Epithelial cell of esophagus (primary cell): ENCODE measurements at regions not wholly inside any gene's neighbourhood (a gene's known extent, or its start where the extent isn't known, plus 50 kb on each side); places are given as distances from the start of the nearest gene placed in this dataset.

Source experiments
- DNase-seq: peaks from one replicate; pipeline ENCODE4 v3.0.0; 2010; ENCODE audit warnings: low read depth
- H3K4me3 ChIP-seq: 2 replicates; pipeline ENCODE4 v1.5.1; 2011; ENCODE audit warnings: mild to moderate bottlenecking, low read length, control low read depth
- TF ChIP-seq, protein P1 (sequence below): IDR thresholded peaks from 2 replicates; pipeline ENCODE4 v1.5.1; 2011; ENCODE audit warnings: low read depth, mild to moderate bottlenecking, low read length, control low read depth, inconsistent platforms; ENCODE audit not compliant: insufficient read depth; ENCODE audit errors: missing control alignments

DNA sequence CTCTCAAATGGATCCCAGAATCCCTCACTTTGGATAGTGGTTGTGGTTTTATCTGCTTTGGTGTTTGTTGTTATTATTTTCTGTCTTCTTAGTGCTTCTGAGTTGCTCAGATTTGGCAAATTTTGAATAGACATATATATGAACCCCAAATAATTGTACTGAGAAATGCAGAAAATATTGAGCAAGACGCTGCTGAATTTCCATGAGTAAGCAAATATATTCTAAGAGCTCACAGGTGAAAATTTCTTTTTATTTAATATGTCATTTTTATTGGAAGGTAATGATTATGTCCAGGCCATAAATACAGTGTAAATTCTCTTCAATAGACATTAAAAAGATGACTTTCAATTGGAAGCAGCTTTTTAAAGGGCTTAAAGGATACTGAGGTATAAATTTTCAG is 152.1 kb downstream of the FAT3 start:
- no peak for DNase-seq
- TF ChIP-seq, protein P1, sequence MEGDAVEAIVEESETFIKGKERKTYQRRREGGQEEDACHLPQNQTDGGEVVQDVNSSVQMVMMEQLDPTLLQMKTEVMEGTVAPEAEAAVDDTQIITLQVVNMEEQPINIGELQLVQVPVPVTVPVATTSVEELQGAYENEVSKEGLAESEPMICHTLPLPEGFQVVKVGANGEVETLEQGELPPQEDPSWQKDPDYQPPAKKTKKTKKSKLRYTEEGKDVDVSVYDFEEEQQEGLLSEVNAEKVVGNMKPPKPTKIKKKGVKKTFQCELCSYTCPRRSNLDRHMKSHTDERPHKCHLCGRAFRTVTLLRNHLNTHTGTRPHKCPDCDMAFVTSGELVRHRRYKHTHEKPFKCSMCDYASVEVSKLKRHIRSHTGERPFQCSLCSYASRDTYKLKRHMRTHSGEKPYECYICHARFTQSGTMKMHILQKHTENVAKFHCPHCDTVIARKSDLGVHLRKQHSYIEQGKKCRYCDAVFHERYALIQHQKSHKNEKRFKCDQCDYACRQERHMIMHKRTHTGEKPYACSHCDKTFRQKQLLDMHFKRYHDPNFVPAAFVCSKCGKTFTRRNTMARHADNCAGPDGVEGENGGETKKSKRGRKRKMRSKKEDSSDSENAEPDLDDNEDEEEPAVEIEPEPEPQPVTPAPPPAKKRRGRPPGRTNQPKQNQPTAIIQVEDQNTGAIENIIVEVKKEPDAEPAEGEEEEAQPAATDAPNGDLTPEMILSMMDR = no peak
- no peak overlapping the region for H3K4me3 ChIP-seq

DNA sequence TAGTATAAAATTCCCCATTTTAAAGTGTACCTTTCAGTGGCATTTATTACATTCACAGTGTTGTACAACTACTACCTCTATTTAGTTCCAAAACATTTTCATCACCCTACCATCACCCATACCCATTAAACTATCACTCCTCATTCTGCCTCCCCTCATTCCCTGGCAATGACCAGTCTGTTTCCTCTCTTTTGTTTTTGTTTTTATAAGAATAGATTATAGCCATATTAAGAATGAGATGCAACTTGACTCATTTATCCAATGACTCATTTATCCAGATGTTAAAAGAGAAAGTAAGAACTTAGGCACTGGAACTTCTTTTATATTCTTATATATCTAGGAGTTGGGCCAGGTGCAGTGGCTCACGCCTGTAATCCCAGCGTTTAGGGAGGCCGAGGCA is 156.3 kb downstream of the FAT3 start:
- TF ChIP-seq, protein P1 = no peak
- H3K4me3 ChIP-seq = no peak overlapping the region
- DNase-seq = peak; percentile 69

DNA sequence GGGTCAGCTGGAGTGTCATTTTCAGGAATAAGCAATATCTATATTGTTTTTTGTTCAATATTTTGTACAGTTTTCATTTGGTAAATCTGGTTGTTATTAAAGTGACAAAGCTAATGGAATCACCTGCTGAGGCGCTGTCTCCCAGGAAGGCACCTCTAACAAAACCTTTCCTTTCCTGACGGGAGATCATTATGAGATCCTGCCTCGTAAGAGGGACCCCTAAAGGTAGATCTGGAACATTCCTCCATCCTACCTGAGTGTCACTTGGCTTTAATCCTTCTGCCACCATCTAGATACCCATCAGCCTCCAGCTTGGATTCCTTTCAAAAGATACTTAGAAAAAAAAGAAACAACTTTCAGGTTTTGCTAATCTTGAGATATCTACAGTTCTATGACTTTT is 157.7 kb downstream of the FAT3 start:
- DNase-seq = no peak
- H3K4me3 ChIP-seq = no peak overlapping the region
- TF ChIP-seq, protein P1 = no peak

DNA sequence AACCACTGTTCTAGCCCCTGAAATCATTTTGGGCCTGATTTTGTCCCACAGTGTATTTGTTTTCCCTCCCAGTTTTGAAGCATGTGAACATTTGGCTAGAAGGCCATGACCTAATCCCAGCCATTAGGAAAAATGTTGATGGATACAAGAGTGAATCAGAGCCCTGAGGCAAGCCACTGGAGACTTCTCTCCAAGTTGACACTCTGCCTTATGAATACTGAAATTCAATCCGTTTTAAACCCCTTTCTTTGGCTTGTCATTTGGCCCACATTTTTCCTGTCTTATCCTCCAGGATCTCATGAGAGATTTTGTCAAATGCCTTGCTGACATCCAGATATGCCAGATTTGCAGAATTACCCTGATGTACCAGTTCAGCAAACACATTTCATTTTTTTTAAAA is 158.8 kb downstream of the FAT3 start:
- TF ChIP-seq, protein P1 = no peak
- DNase-seq = peak; percentile 76

DNA sequence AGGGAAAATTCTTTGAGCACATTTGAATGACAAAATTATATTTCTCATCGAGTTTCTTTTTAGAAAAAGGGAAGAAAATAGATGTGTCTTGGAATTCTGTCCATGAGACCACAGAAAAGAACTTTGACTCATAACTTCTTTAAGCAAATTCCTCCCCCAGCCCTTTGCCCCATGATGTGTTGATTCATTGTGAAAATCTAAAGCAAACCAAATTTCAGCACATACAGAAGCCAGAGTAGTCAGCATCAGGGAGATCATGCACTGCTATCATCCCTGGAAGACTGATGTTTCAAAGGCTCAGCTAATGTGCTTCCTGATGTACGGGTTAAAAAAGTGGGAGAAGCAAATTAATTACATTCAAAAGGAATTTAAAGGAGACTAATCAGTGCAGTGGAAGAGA is 159.7 kb downstream of the FAT3 start:
- peak; percentile 11 for DNase-seq
- TF ChIP-seq, protein P1 = no peak
- no peak overlapping the region for H3K4me3 ChIP-seq

More for the DNA sequence above, 158.8 kb downstream of the FAT3 start:
- H3K4me3 ChIP-seq = no peak overlapping the region

DNA sequence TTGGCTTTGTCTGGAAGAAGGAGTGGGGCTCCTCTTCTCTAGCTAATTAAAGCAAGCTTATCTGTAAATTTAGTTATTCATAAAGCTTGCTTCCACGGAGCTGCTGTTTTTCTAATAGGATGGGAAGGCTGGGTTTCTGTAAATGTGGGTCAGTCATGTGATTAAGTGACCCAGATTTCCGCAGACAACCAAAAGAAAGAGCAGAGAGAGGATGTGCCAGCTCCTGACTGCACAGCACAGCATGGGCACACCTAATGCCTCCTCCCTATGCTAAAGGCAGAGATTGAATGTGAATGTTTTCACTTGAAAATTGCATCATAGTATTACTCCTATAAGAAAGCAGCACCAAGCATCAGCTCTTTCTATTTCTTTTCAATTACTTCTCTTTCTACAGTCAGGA is 160.2 kb downstream of the FAT3 start:
- H3K4me3 ChIP-seq = no peak overlapping the region
- DNase-seq = no peak
- TF ChIP-seq, protein P1 = no peak

DNA sequence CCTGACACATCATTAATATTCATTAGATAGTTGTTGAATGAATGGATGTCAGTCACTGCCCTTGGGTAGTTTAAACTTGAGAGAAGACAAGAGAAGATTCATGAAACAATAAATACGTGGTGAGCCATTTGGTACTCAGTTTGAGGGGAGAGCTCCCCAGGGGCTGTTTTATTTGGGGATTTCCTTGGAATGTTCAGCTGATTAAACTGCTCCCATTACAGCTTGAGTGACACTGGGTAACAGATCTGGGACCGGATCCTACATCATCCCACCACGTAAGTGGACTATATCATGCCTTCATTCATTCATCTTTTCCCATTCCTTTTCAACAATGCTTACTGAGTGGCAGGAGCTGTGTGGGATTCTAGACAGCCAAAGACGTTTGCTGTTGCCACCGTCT is 162.0 kb downstream of the FAT3 start:
- TF ChIP-seq, protein P1 = no peak
- DNase-seq = no peak
- H3K4me3 ChIP-seq = no peak overlapping the region
